Retinal pigment epithelial cell (primary cell): ENCODE measurements at regions not wholly inside any gene's neighbourhood (a gene's known extent, or its start where the extent isn't known, plus 50 kb on each side); places are given as distances from the start of the nearest gene placed in this dataset.
"Not testable (repeated sequence)": the region's sequence is repeated elsewhere in the genome, so short reads cannot be mapped to it uniquely, and the experiment has no call there.

Experiments used
- DNase-seq: peaks from one replicate; pipeline ENCODE4 v3.0.0-alpha.2; 2010; ENCODE audit warnings: low read depth
- H3K4me3 ChIP-seq: 2 replicates; pipeline ENCODE4 v1.5.1; 2011; ENCODE audit warnings: mild to moderate bottlenecking, low read length, control low read depth, moderate library complexity
- TF ChIP-seq, protein P1 (sequence below): conservative IDR thresholded peaks from 2 replicates; pipeline ENCODE4 v1.5.1; 2011; ENCODE audit warnings: low read depth, low read length, control low read depth, inconsistent platforms

DNA sequence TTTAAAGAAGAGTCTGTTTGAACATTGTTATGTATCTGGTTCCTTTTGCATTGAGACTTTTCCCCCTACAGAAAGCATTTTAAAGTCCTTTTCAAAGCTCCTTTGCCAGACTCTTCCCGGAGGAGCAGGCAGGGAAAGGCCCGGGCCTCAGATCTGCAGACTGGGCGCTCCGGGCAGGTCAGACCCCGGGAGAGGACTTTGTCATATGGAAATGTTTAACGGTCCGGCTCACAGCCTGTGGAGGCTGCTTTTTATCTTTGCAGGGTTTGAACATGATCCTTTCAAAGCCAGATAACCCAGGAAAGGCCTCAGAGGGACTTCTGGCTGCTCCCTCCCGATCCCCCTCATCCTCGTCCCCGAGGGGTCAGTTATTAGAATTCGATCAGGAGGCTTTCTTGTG, 82.1 kb upstream of the IRX2 start:
- TF ChIP-seq, protein P1, sequence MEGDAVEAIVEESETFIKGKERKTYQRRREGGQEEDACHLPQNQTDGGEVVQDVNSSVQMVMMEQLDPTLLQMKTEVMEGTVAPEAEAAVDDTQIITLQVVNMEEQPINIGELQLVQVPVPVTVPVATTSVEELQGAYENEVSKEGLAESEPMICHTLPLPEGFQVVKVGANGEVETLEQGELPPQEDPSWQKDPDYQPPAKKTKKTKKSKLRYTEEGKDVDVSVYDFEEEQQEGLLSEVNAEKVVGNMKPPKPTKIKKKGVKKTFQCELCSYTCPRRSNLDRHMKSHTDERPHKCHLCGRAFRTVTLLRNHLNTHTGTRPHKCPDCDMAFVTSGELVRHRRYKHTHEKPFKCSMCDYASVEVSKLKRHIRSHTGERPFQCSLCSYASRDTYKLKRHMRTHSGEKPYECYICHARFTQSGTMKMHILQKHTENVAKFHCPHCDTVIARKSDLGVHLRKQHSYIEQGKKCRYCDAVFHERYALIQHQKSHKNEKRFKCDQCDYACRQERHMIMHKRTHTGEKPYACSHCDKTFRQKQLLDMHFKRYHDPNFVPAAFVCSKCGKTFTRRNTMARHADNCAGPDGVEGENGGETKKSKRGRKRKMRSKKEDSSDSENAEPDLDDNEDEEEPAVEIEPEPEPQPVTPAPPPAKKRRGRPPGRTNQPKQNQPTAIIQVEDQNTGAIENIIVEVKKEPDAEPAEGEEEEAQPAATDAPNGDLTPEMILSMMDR: no peak
- no peak for DNase-seq
- H3K4me3 ChIP-seq: no peak overlapping the region

DNA sequence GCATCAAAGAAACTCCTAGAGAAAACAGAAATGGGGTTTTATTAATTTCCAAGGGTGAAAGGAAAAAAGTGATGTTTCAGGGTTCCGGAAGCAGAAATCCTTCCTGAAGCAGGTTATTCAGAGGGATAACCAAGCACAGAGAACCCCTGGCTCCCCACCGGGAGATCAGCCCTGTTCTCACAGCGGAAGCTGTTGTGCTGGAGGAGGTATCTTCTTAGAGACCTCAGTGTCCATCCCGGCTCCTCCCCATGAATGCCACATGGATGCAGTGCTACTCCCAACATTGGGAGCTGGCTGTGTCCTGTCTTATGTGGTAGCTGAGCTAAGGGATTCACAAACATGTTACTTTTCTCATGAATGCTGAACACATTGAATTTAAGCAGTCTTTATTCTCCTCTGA, 80.9 kb upstream of the IRX2 start:
- DNase-seq: no peak
- TF ChIP-seq, protein P1: no peak
- H3K4me3 ChIP-seq: no peak overlapping the region

DNA sequence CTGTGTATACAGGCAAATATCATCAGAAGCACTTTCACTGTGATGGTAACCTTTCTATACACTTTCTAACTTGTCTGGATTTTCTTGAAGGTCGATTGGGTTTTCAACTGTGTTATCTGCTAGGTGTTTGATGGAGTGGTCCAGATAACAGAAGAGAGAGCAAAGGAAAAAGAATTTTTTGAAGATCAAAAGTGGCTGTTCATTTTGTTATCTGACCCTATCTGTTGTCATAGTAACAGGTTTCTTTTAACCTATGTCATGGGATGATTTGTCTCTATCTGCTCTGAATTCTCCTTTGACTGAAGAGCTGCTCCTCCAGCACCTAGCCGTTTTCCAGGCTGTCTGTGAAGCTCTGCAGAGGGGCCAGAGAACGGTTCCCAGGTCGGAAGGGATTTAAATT, 77.8 kb upstream of the IRX2 start:
- no peak overlapping the region for H3K4me3 ChIP-seq
- DNase-seq: no peak
- TF ChIP-seq, protein P1: no peak

DNA sequence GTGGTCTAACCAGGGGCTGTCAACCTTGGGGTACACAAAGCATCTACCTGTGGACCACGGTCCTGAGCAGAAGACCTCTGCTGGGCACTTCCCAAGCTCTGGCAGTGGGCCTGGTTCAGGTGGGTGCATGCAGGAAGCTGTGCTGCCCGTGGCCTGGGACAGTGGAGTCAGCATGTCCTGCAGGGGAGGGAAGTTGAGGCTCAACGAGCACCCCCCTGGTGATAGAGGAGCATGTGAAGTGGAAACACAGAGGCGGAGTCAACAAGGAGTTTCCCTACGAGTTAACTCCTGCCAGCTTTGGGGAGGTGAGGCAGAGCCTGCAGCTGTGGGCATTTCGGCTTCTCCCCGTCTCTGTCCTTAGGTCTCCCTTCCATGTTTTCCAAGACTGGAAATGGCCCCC, 67.5 kb upstream of the IRX2 start:
- H3K4me3 ChIP-seq: no peak overlapping the region
- TF ChIP-seq, protein P1: no peak
- no peak for DNase-seq

DNA sequence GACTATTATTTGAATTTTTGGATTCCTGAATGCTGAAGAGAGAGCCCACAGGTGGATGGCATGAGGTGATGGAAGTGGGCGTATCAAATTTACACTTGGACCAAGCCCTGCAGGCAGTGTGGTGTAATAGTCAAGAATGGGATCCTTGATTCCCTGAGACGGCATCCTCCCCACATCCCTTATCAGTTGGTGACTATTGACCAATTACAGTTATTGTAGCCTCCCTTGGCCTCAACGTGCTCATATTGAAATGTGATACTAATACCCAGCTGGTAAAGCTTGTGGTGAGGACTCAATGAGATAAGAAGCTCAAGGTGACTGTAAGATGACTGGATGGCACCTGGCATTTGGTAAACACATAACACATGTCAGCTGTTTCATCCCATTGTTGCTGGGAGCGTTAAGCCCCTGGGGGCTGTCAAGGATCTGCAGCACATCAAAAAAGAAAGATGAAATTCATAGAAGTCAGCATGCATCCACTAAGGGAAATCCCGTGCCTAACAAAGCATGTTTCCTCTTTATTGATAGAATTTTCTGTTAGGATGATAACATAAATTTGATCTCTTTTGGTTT, 65.6 kb upstream of the IRX2 start:
- H3K4me3 ChIP-seq: no peak overlapping the region
- TF ChIP-seq, protein P1: no peak
- no peak for DNase-seq

DNA sequence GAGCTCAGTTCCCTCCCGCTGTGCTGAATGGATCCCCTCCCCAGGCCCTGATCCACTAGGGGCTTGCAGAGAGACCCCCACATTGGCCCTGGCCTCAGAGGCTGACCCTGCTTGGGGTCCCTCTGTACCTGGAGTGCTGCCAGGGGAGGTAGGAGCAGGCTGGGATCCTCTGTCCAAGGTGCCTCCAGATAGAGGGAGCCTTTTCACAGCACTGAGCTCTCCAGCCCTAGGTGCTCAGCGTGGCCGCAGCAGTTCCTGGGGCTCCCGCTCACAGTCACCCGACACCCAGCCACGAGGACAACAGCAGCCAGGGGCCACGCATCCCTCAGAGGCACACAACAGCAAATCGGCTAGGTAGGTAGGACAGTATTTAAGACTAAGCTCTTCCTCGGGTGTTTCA, 62.2 kb upstream of the IRX2 start:
- no peak for DNase-seq
- H3K4me3 ChIP-seq: no peak overlapping the region
- TF ChIP-seq, protein P1: no peak

DNA sequence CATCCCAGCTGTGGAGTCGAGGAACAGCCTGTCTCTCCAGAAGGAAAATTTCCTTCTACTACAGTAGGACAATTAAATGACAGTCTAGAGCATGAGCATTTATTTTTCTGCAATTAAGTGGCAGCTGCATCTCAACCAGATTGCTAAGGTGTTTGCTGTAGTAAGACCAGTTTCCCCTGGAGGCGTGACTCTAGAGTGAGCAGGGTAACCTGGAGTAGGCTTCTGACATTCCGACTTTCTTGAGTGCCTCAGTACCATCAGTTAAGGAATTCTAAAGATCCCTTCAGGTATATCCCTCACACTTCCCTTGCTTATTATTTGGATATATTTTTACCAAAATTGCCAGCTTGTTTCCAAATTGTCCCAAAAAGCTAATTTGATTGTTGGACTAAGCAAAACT, 59.2 kb upstream of the IRX2 start:
- no peak overlapping the region for H3K4me3 ChIP-seq
- TF ChIP-seq, protein P1: no peak
- no peak for DNase-seq

DNA sequence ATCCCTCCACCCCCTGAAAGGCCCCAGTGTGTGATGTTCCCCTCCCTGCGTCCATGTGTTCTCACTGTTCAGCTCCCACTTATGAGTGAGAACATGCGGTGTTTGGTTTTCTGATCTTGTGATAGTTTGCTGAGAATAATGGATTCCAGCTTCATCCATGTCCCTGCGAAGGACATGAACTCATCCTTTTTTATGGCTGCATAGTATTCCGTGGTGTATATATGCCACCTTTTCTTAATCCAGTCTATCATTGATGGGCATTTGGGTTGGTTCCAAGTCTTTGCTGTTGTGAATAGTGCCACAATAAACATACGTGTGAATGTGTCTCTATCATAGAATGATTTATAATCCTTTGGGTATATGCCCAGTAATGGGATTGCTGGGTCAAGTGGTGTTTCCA, 55.8 kb upstream of the IRX2 start:
- not testable (repeated sequence) for H3K4me3 ChIP-seq, DNase-seq
